Natural killer cell (primary cell): ENCODE measurements at regions not wholly inside any gene's neighbourhood (a gene's known extent, or its start where the extent isn't known, plus 50 kb on each side); places are given as distances from the start of the nearest gene placed in this dataset.

Experiments
- ATAC-seq, 3 donors: fragments of 150-1000 bp in 2 of 3; fragments of 200-7000 bp in 1 of 3; cut with Tn5 transposase; 1 replicate in 1 of 3; 2 replicates in 2 of 3; pipeline ENCODE4 v1.10.0; 2021; ENCODE audit warnings: mild to moderate bottlenecking in 2 of 3, moderate library complexity in 2 of 3
- DNase-seq, 2 donors: peaks; one replicate each; pipeline versions ENCODE4 v3.0.0 to v3.0.0-alpha.2; 2013 to 2021; ENCODE audit warnings: mixed read lengths in 1 of 2
- H3K27ac ChIP-seq: one replicate; pipeline ENCODE4 v1.5.1; 2013; ENCODE audit warnings: mild to moderate bottlenecking, low read length
- H3K27me3 ChIP-seq: one replicate; pipeline ENCODE4 v1.6.1; 2013; ENCODE audit warnings: low read length; ENCODE audit not compliant: control insufficient read depth, insufficient read depth
- H3K36me3 ChIP-seq: one replicate; pipeline ENCODE4 v1.6.1; 2013; ENCODE audit warnings: low read length; ENCODE audit not compliant: control insufficient read depth, insufficient read depth
- H3K4me1 ChIP-seq: one replicate; pipeline ENCODE4 v1.6.1; 2013; ENCODE audit warnings: low read length; ENCODE audit not compliant: control insufficient read depth, insufficient read depth
- H3K4me3 ChIP-seq: one replicate; pipeline ENCODE4 v1.5.1; 2013; ENCODE audit warnings: low read length
- H3K9me3 ChIP-seq: one replicate; pipeline ENCODE4 v1.6.1; 2013; ENCODE audit warnings: low read length; ENCODE audit not compliant: control insufficient read depth, insufficient read depth
- H3K27ac Mint-ChIP-seq, 2 donors: one replicate each; pipeline ENCODE4 v1.8.0; 2022; ENCODE audit warnings: mild to moderate bottlenecking in 2 of 2, mixed read lengths in 2 of 2, moderate library complexity in 1 of 2
- H3K27me3 Mint-ChIP-seq, 2 donors: one replicate each; pipeline ENCODE4 v1.8.0; 2022; ENCODE audit warnings: low read depth in 2 of 2, mixed read lengths in 2 of 2
- H3K36me3 Mint-ChIP-seq: one replicate; pipeline ENCODE4 v1.8.0; 2022; ENCODE audit warnings: mixed read lengths
- H3K4me1 Mint-ChIP-seq, 2 donors: one replicate each; pipeline ENCODE4 v1.8.0; 2022; ENCODE audit warnings: mixed read lengths in 2 of 2
- H3K4me3 Mint-ChIP-seq: one replicate; pipeline ENCODE4 v1.8.0; 2022; ENCODE audit warnings: mild to moderate bottlenecking, moderate library complexity, mixed read lengths
- H3K9me3 Mint-ChIP-seq, 2 donors: one replicate each; pipeline ENCODE4 v1.8.0; 2022; ENCODE audit warnings: mixed read lengths in 2 of 2
- CTCF ChIP-seq: fragments of 200-600 bp; IDR thresholded peaks from one replicate; pipeline ENCODE4 v1.8.0; 2022; ENCODE audit warnings: antibody characterized with exemption
- WGBS: methylation state at CpG from one replicate; pipeline ENCODE4 v1.1.7; 2013; ENCODE audit warnings: missing lambda C conversion rate; ENCODE audit not compliant: insufficient coverage; 5-methylcytosine and 5-hydroxymethylcytosine counted together
- intact Hi-C: fragments of 100-400 bp; cut with micrococcal nuclease; formaldehyde crosslinking; loops from one replicate; pipeline ENCODE4 v1.14.2; 2022

GRCh38 chr4:1531683-1532548, 125.7 kb upstream of the NKX1-1 start:
- no peak overlapping the region for H3K4me3 ChIP-seq
- Mint-ChIP-seq H3K4me3 (no peak overlapping the region), H3K4me1 (no peaks in the 10 kb centered on the region), H3K9me3 (no peaks in the 10 kb centered on the region), H3K27ac (no peak overlapping the region), H3K36me3 (no peaks in the 10 kb centered on the region), H3K27me3 (peaks cover 15 to 27% of the 10 kb centered on the region in 2 donors)
- intact Hi-C loops = no loop called here
- 90% methylated on average over 22 of the region's 22 CpGs for WGBS
- no peak for ATAC-seq
- DNase-seq = no peak
- H3K27ac ChIP-seq = no peak overlapping the region
- H3K9me3 ChIP-seq = no peaks in the 10 kb centered on the region
- H3K36me3 ChIP-seq = no peaks in the 10 kb centered on the region
- TF ChIP-seq CTCF = no peak
- no peaks in the 10 kb centered on the region for H3K27me3 ChIP-seq
- H3K4me1 ChIP-seq = no peaks in the 10 kb centered on the region

GRCh38 chr4:1530356-1530755, 124.1 kb upstream of the NKX1-1 start:
- Mint-ChIP-seq H3K9me3 (no peaks in the 10 kb centered on the region), H3K4me3 (no peak overlapping the region), H3K27me3 (peaks cover 17 to 37% of the 10 kb centered on the region in 2 donors), H3K4me1 (no peaks in the 10 kb centered on the region), H3K36me3 (no peaks in the 10 kb centered on the region), H3K27ac (no peak overlapping the region)
- Histone ChIP-seq H3K36me3 (no peaks in the 10 kb centered on the region), H3K9me3 (no peaks in the 10 kb centered on the region), H3K27me3 (no peaks in the 10 kb centered on the region), H3K4me3 (no peak overlapping the region), H3K27ac (no peak overlapping the region), H3K4me1 (no peaks in the 10 kb centered on the region)
- WGBS = 88% methylated on average over 13 of the region's 13 CpGs
- DNase-seq (no peak), ATAC-seq (no peak)
- TF ChIP-seq CTCF = no peak
- intact Hi-C loops = no loop called here

GRCh38 chr4:1524761-1525160, 118.5 kb upstream of the NKX1-1 start:
- ATAC-seq (no peak), DNase-seq (no peak)
- Mint-ChIP-seq H3K27ac (no peak overlapping the region), H3K4me3 (no peak overlapping the region), H3K36me3 (no peaks in the 10 kb centered on the region), H3K4me1 (peaks cover 0 to 7% of the 10 kb centered on the region in 2 donors), H3K27me3 (peaks cover 35 to 62% of the 10 kb centered on the region in 2 donors), H3K9me3 (no peaks in the 10 kb centered on the region)
- no peak for TF ChIP-seq CTCF
- intact Hi-C loops = no loop called here
- H3K4me1 ChIP-seq = peaks cover 3% of the 10 kb centered on the region
- no peaks in the 10 kb centered on the region for H3K36me3 ChIP-seq
- H3K4me3 ChIP-seq = no peak overlapping the region
- no peak overlapping the region for H3K27ac ChIP-seq
- no peaks in the 10 kb centered on the region for H3K9me3 ChIP-seq
- peaks cover 9% of the 10 kb centered on the region for H3K27me3 ChIP-seq
- 95% methylated on average over 6 of the region's 6 CpGs for WGBS
